ENCODE measurements at regions not wholly inside any gene's neighbourhood (a gene's known extent, or its start where the extent isn't known, plus 50 kb on each side); places are given as distances from the start of the nearest gene placed in this dataset.
"Not testable (repeated sequence)": the region's sequence is repeated elsewhere in the genome, so short reads cannot be mapped to it uniquely, and the experiment has no call there.

DNA sequence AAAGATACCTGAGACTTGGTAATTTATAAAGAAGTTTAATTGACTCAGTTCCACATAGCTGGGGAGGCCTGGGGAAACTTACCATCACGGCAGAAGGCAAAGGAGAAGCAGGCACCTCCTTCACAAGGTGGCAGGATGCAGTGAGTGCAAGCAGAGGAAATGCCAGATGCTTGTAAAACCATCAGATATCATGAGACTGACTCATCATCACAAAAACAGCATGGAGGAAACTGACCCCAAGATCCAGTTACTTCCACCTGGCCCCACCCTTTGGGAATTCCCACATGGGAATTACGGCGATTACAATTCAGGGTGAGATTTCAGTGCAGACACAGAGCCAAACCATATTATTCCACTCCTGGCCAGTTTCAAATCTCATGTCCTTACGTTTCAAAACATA lies 514.7 kb upstream of the SPANXN1 start:
- DNase-seq (no peak), ATAC-seq (no peak)
- 64 to 74% methylated on average over 4 of the region's 4 CpGs for WGBS, 2 donors
- intact Hi-C loops (cut with DNase I): no loop called here
- no peak overlapping the region for H3K27ac ChIP-seq
- H3K36me3 ChIP-seq: no peaks in the 10 kb centered on the region
- no peaks in the 10 kb centered on the region for H3K27me3 ChIP-seq
- TF ChIP-seq, protein P1, sequence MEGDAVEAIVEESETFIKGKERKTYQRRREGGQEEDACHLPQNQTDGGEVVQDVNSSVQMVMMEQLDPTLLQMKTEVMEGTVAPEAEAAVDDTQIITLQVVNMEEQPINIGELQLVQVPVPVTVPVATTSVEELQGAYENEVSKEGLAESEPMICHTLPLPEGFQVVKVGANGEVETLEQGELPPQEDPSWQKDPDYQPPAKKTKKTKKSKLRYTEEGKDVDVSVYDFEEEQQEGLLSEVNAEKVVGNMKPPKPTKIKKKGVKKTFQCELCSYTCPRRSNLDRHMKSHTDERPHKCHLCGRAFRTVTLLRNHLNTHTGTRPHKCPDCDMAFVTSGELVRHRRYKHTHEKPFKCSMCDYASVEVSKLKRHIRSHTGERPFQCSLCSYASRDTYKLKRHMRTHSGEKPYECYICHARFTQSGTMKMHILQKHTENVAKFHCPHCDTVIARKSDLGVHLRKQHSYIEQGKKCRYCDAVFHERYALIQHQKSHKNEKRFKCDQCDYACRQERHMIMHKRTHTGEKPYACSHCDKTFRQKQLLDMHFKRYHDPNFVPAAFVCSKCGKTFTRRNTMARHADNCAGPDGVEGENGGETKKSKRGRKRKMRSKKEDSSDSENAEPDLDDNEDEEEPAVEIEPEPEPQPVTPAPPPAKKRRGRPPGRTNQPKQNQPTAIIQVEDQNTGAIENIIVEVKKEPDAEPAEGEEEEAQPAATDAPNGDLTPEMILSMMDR (IDR thresholded peaks at IDR 0.05): no peak
- H3K9me3 ChIP-seq: no peaks in the 10 kb centered on the region
- H3K4me1 ChIP-seq: no peaks in the 10 kb centered on the region
- H3K4me3 ChIP-seq: no peak overlapping the region

DNA sequence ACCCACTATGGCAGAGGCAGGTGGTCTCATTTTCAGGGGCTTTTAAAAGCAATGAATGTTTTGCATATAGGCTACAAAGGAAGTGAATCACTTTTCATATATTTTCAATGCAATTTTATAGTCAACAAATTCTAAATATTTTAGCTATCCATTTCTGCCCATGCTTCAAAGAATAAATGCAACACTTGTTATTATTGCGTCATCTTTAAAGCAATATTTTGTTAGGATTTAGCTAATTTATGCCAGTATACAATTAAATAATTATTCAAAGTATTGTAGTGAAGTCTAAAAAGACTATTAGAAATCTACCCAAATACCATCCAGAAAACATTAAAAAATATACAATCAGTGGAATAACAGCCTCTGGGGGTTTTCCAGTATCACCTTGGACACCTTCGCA lies 509.1 kb upstream of the SPANXN1 start:
- H3K27me3 ChIP-seq: no peaks in the 10 kb centered on the region
- ATAC-seq: no peak
- no peak overlapping the region for H3K27ac ChIP-seq
- no peak overlapping the region for H3K4me3 ChIP-seq
- intact Hi-C loops (cut with DNase I): no loop called here
- no peak for DNase-seq
- no peaks in the 10 kb centered on the region for H3K36me3 ChIP-seq
- TF ChIP-seq, protein P1 (IDR thresholded peaks at IDR 0.05): no peak
- H3K9me3 ChIP-seq: no peaks in the 10 kb centered on the region
- 85 to 90% methylated on average over 2 of the region's 2 CpGs for WGBS, 2 donors
- no peaks in the 10 kb centered on the region for H3K4me1 ChIP-seq

DNA sequence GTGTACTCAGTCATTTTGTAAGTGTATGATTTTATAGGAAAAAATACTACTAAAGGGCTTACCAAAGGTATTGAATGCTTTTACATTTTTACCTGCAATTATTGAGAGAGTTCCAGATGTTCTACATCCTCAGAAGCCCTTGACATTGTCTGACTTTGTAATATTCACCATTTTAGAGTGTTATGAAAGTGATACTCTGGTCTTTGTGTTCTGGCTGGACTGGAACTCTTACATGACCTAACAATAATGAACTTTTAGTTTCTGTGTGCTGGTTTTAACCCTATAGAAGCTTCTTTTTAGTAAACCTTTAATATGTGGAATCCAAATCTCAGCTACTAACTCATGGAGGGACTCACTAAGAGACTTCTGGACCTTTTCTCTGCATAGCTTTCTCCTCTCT lies 478.8 kb upstream of the SPANXN1 start:
- no peak overlapping the region for H3K27ac ChIP-seq
- no peak for ATAC-seq
- no peaks in the 10 kb centered on the region for H3K27me3 ChIP-seq
- no peaks in the 10 kb centered on the region for H3K9me3 ChIP-seq
- intact Hi-C loops (cut with DNase I): no loop called here
- TF ChIP-seq, protein P1 (IDR thresholded peaks at IDR 0.05): no peak
- no peaks in the 10 kb centered on the region for H3K36me3 ChIP-seq
- H3K4me1 ChIP-seq: no peaks in the 10 kb centered on the region
- no peak overlapping the region for H3K4me3 ChIP-seq
- DNase-seq: no peak

DNA sequence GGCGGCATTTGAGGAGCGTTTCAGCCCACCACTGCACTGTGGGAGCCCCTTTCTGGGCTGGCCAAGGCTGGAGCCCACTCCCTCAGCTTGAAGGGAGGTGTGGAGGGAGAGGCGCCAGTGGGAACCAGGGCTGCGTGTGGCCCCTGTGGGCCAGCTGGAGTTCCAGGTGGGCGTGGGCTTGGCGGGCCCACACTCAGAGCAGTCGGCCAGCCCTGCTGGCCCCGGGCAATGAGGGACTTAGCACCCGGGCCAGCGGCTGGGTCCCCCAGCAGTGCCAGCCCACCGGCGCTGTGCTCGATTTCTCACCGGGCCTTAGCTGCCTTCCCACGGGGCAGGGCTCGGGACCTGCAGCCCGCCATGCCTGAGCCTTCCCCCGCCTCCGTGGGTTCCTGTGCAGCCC lies 463.8 kb upstream of the SPANXN1 start:
- H3K27me3 ChIP-seq; ATAC-seq; H3K36me3 ChIP-seq; H3K27ac ChIP-seq; intact Hi-C loops (cut with DNase I); H3K4me3 ChIP-seq; H3K4me1 ChIP-seq; DNase-seq: not testable (repeated sequence)
- WGBS, 2 donors: 91 to 94% methylated on average over 11 to 19 of the region's 19 CpGs
- peaks cover 0 to 36% (median 0%) of the 10 kb centered on the region in 11 donors for H3K9me3 ChIP-seq

DNA sequence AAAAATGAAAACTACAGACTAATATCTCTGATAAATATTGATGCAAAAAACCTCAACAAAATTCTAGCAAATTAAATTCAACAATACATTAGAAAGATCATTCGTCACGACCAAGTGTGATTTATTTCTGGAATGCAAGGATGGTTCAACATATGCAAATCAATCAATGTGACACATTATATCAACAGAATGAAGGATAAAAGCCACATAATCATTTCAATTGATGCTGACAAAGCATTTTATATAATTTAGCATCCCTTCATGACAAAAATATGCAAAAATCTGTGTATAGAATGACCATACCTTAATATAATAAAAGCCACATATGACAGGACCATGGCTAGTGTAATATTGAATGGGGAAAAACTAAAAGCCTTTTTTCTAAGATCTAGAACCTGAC lies 457.2 kb upstream of the SPANXN1 start:
- no peaks in the 10 kb centered on the region for H3K36me3 ChIP-seq
- ATAC-seq (no peak), DNase-seq (no peak)
- H3K27me3 ChIP-seq: no peaks in the 10 kb centered on the region
- H3K27ac ChIP-seq: no peak overlapping the region
- intact Hi-C loops (cut with DNase I): no loop called here
- TF ChIP-seq, protein P1 (IDR thresholded peaks at IDR 0.05): no peak
- H3K4me1 ChIP-seq: no peaks in the 10 kb centered on the region
- 81 to 93% methylated on average over 2 of the region's 2 CpGs for WGBS, 2 donors
- H3K4me3 ChIP-seq: no peak overlapping the region
- H3K9me3 ChIP-seq: peaks cover 0 to 66% (median 7%) of the 10 kb centered on the region in 11 donors

All from heart right ventricle (tissue), 16 donors.